Hepatocyte (in vitro differentiated cells): ENCODE measurements at regions not wholly inside any gene's neighbourhood (a gene's known extent, or its start where the extent isn't known, plus 50 kb on each side); places are given as distances from the start of the nearest gene placed in this dataset.

Source experiments
- DNase-seq: peaks from one replicate; pipeline ENCODE4 v3.0.0-alpha.2; 2016; ENCODE audit warnings: low spot score
- H2AFZ ChIP-seq: fragments of 200-600 bp; sonication (generic); 2 replicates; pipeline ENCODE4 v1.6.0; 2016; ENCODE audit warnings: antibody characterized with exemption, mild to moderate bottlenecking
- H3K27ac ChIP-seq: fragments of 200-600 bp; sonication (generic); 2 replicates; pipeline ENCODE4 v1.5.1; 2016; ENCODE audit warnings: mild to moderate bottlenecking
- H3K27me3 ChIP-seq: fragments of 200-600 bp; sonication (generic); 2 replicates; pipeline ENCODE4 v1.6.1; 2016
- H3K36me3 ChIP-seq: fragments of 200-600 bp; sonication (generic); replicated peaks from 2 replicates; pipeline ENCODE4 v1.5.1; 2016; ENCODE audit warnings: low read depth; ENCODE audit not compliant: insufficient read depth
- H3K4me1 ChIP-seq: fragments of 200-600 bp; sonication (generic); 2 replicates; pipeline ENCODE4 v1.5.1; 2016; ENCODE audit warnings: mild to moderate bottlenecking, moderate library complexity; ENCODE audit not compliant: insufficient read depth
- H3K4me2 ChIP-seq: fragments of 200-600 bp; sonication (generic); 2 replicates; pipeline ENCODE4 v1.6.0; 2016
- H3K4me3 ChIP-seq: fragments of 200-600 bp; sonication (generic); 2 replicates; pipeline ENCODE4 v1.5.1; 2016; ENCODE audit warnings: mild to moderate bottlenecking
- H3K79me2 ChIP-seq: fragments of 200-600 bp; sonication (generic); 2 replicates; pipeline ENCODE4 v1.6.0; 2017; ENCODE audit warnings: mild to moderate bottlenecking
- H3K9me2 ChIP-seq: fragments of 200-600 bp; sonication (generic); replicated peaks from 2 replicates; pipeline ENCODE4 v1.6.0; 2017; ENCODE audit warnings: mild to moderate bottlenecking; ENCODE audit not compliant: insufficient read depth
- H3K9me3 ChIP-seq: fragments of 200-600 bp; sonication (generic); 2 replicates; pipeline ENCODE4 v1.5.1; 2016; ENCODE audit warnings: low read depth, mild to moderate bottlenecking
- H4K20me1 ChIP-seq: fragments of 200-600 bp; sonication (generic); 2 replicates; pipeline ENCODE4 v1.6.0; 2016; ENCODE audit warnings: mild to moderate bottlenecking; ENCODE audit not compliant: insufficient read depth, poor library complexity, severe bottlenecking
- CTCF ChIP-seq: fragments of 200-600 bp; sonication (generic); IDR thresholded peaks from 2 replicates; pipeline ENCODE4 v1.5.1; 2016; ENCODE audit warnings: antibody characterized with exemption, mild to moderate bottlenecking; ENCODE audit not compliant: poor library complexity
- EZH2 ChIP-seq: fragments of 200-600 bp; sonication (generic); IDR thresholded peaks from 2 replicates; pipeline ENCODE4 v1.6.1; 2016; ENCODE audit warnings: antibody characterized with exemption, mild to moderate bottlenecking, borderline replicate concordance
- EZH2phosphoT487 ChIP-seq: fragments of 200-600 bp; sonication (generic); IDR thresholded peaks from one replicate; pipeline ENCODE4 v1.6.1; 2018; ENCODE audit warnings: antibody characterized with exemption, mild to moderate bottlenecking, low read depth, moderate library complexity; ENCODE audit not compliant: unreplicated experiment, severe bottlenecking
- WGBS: methylation state at CpG from one replicate; pipeline ENCODE4 v1.1.6; 2016; ENCODE audit warnings: low lambda C conversion rate; ENCODE audit errors: missing lambda C conversion rate; 5-methylcytosine and 5-hydroxymethylcytosine counted together

GRCh38 chr12:125259178-125259867 is 194.1 kb downstream of the AACS start:
- Histone ChIP-seq H3K9me3 (no peaks in the 10 kb centered on the region), H3K27ac (no peak overlapping the region), H3K4me1 (no peaks in the 10 kb centered on the region), H3K36me3 (no peaks in the 10 kb centered on the region), H3K4me2 (no peak overlapping the region), H2AFZ (no peak overlapping the region), H3K4me3 (no peak overlapping the region), H3K79me2 (no peaks in the 10 kb centered on the region), H3K9me2 (no peaks in the 10 kb centered on the region), H3K27me3 (peaks cover 6% of the 10 kb centered on the region), H4K20me1 (no peaks in the 10 kb centered on the region)
- no peak for DNase-seq
- TF ChIP-seq EZH2 (no peak), CTCF (no peak), EZH2phosphoT487 (no peak)
- WGBS = 76% methylated on average over 15 of the region's 15 CpGs

- Histone ChIP-seq H3K9me2 (no peaks in the 10 kb centered on the region), H3K9me3 (no peaks in the 10 kb centered on the region), H3K79me2 (no peaks in the 10 kb centered on the region), H3K27me3 (no peaks in the 10 kb centered on the region), H3K36me3 (no peaks in the 10 kb centered on the region), H3K4me2 (no peak overlapping the region), H3K27ac (no peak overlapping the region), H4K20me1 (no peaks in the 10 kb centered on the region), H2AFZ (no peak overlapping the region), H3K4me3 (no peak overlapping the region), H3K4me1 (no peaks in the 10 kb centered on the region)
- TF ChIP-seq EZH2phosphoT487 (no peak), EZH2 (no peak), CTCF (no peak)
- DNase-seq = no peak
- 52% methylated on average over 4 of the region's 4 CpGs for WGBS
Measured at GRCh38 chr12:125262851-125263250, 197.6 kb downstream of the AACS start.

- no peaks in the 10 kb centered on the region for H4K20me1 ChIP-seq
- H3K27me3 ChIP-seq = no peaks in the 10 kb centered on the region
- no peaks in the 10 kb centered on the region for H3K79me2 ChIP-seq
- WGBS = 89% methylated on average over 8 of the region's 8 CpGs
- no peaks in the 10 kb centered on the region for H3K9me2 ChIP-seq
- no peaks in the 10 kb centered on the region for H3K36me3 ChIP-seq
- H3K4me1 ChIP-seq = no peaks in the 10 kb centered on the region
- H3K4me3 ChIP-seq = no peak overlapping the region
- TF ChIP-seq CTCF (no peak), EZH2phosphoT487 (no peak), EZH2 (no peak)
- no peak overlapping the region for H3K4me2 ChIP-seq
- no peak overlapping the region for H3K27ac ChIP-seq
- no peak for DNase-seq
- no peak overlapping the region for H2AFZ ChIP-seq
- no peaks in the 10 kb centered on the region for H3K9me3 ChIP-seq
Measured at GRCh38 chr12:125263385-125263784, 198.2 kb downstream of the AACS start.
